SK-N-SH treated with all-trans-retinoic acid at 6 μM for 48 hours (cell line): ENCODE measurements at regions not wholly inside any gene's neighbourhood (a gene's known extent, or its start where the extent isn't known, plus 50 kb on each side); places are given as distances from the start of the nearest gene placed in this dataset.

ENCODE experiments used
- CREB5 ChIP-seq: fragments of 250-450 bp; sonication (Bioruptor Pico); IDR thresholded peaks from 2 replicates; pipeline ENCODE4 v1.5.1; 2020; ENCODE audit warnings: low read depth, mild to moderate bottlenecking, moderate library complexity
- CSRNP3 ChIP-seq: fragments of 250-450 bp; sonication (Bioruptor Pico); IDR thresholded peaks from 2 replicates; pipeline ENCODE4 v1.5.1; 2021; ENCODE audit warnings: mild to moderate bottlenecking, moderate library complexity
- GLIS3 ChIP-seq: fragments of 250-450 bp; sonication (Bioruptor Pico); IDR thresholded peaks from 2 replicates; pipeline ENCODE4 v1.5.0; 2020; ENCODE audit warnings: mild to moderate bottlenecking, moderate library complexity
- OSR1 ChIP-seq: fragments of 250-450 bp; sonication (Bioruptor Pico); IDR thresholded peaks from 2 replicates; pipeline ENCODE4 v1.8.0; 2022; ENCODE audit warnings: moderate library complexity, mild to moderate bottlenecking, inconsistent platforms
- RARB ChIP-seq: fragments of 250-450 bp; sonication (Bioruptor Pico); IDR thresholded peaks from 2 replicates; pipeline ENCODE4 v1.8.0; 2021; ENCODE audit warnings: mild to moderate bottlenecking, moderate library complexity
- SNAI2 ChIP-seq: fragments of 250-450 bp; sonication (Bioruptor Pico); IDR thresholded peaks from 2 replicates; pipeline ENCODE4 v1.5.0; 2020; ENCODE audit warnings: mild to moderate bottlenecking, moderate library complexity
- ZNF70 ChIP-seq: fragments of 450-650 bp; formaldehyde crosslinking; IDR thresholded peaks from 2 replicates; pipeline ENCODE4 v1.5.0; 2020; ENCODE audit warnings: mild to moderate bottlenecking, moderate library complexity

GRCh38 chr7:155943251-155943899 is 131.1 kb upstream of the SHH start:
- TF ChIP-seq CREB5 (CRISPR knock-in tag) = no peak
- no peak for TF ChIP-seq ZNF70 (CRISPR knock-in tag)
- no peak for TF ChIP-seq GLIS3
- no peak for TF ChIP-seq CSRNP3 (CRISPR knock-in tag)
- TF ChIP-seq OSR1 (CRISPR knock-in tag) = no peak
- TF ChIP-seq RARB = no peak
- TF ChIP-seq SNAI2 (CRISPR knock-in tag) = no peak
